HG03354 (cell line): ENCODE measurements at regions not wholly inside any gene's neighbourhood (a gene's known extent, or its start where the extent isn't known, plus 50 kb on each side); places are given as distances from the start of the nearest gene placed in this dataset.
A peak's percentile ranks its signal among the peaks of the same experiment; 100 is the strongest.

Experiments
- ATAC-seq: cut with Tn5 transposase; IDR thresholded peaks from one replicate; pipeline ENCODE4 v1.9.1; 2021; ENCODE audit warnings: mild to moderate bottlenecking; ENCODE audit not compliant: unreplicated experiment, poor library complexity, severe bottlenecking

DNA sequence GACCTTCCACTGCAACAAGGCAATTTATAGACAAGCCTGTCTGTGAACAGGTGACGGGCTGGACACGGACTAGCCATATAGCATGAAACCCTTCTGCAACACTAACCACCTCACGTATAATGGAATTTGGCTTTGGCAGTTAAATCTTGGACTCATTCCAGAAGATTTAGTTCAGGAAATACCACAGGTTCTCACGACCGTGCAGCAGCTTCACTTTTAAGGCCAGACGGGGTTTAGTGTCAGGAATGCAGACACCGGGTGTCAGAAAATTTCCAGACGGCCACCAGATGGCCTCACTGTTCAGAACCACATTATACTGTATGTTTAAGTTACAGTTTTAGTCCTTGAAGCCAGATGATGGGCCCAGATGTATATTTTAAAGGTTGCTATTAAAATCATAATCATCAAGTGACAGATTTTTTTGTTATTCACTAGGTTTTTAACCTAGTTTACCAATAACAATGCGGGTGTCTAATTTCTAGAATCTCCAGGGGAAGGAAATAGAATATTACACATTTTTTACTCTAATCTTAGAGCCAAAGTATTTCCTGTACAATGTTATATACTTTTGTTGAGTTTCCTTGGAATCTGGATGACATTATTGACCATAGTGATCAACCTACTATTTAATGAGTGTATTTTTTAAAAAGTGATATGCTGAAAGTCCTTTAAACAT is 90.5 kb upstream of the TMPO start:
- ATAC-seq = peak; percentile 92

DNA sequence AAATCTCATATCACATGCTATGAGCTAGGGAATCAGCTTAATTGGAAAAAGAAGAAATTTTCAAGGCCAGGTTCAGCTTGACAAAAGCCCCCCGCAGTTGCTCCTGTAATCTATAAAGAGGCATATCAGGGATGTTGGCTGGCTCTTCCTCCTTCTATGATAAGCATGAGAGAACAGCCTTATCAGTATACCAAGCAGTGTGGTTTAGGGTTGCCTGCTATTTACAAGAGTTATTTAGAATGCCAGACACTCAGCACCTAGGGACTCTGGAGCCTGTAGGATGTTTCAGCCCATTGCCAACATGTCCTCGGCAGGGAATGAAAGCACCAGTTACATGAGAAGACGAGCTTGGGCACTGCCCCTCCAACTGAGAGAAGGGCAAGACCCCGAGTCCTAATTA is 89.5 kb upstream of the TMPO start:
- no peak for ATAC-seq

GRCh38 chr12:98431089-98431488 is 84.3 kb upstream of the TMPO start:
- no peak for ATAC-seq

DNA sequence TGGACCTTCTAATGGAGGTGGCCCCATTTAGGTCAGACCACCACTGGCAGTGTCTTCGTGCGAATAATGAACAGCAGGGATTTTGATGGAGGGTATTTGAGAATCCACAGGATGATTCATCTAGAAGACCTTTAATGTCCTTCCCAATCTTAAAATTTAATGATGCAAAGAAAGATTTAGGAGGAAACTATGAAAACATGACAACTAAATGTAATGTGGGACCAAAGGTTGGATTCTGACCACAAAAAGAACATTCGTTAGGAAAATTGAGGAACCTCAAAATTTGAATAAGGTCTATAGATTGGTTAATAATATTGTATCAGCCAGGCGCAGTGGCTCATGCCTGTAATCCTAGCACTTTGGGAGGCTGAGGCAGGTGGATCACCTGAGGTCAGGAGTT is 78.2 kb upstream of the TMPO start:
- no peak for ATAC-seq

DNA sequence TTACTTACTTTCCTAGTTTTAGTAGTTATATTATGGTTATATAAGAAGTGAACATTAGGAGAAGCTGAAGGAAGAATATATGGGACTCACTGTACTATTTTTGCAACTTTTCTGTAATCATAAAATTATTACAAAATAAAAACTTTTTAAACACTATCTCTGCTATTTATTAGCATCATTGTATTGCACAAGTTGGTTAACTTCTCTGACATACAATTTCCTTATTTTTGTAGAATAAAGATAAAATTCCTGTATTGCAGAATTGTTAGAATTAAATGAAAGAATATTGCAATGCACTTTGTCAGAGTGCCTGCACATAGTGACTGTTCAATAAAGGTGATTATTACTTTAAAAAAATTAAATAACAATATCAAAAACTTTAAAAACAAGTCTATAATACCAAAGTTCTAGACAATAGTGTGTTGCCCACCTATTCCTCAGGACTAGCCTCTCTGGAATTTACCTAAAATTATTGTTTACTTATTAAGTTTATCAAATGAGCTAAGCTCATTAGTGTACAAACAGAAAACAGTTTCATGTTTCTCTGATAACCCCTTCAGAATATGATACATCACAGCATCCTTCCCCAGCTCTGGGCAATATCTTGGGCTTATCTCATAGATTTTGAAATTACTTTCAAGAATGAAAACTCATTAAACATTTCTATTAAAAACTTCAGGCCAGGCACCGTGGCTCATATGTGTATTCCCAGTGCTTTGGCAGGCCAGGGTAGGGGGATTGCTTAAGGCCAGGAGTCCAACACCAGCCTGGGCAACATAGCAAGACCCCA is 77.4 kb upstream of the TMPO start:
- no peak for ATAC-seq

- ATAC-seq = no peak
Observed at GRCh38 chr12:98438656-98439230, 76.6 kb upstream of the TMPO start.

DNA sequence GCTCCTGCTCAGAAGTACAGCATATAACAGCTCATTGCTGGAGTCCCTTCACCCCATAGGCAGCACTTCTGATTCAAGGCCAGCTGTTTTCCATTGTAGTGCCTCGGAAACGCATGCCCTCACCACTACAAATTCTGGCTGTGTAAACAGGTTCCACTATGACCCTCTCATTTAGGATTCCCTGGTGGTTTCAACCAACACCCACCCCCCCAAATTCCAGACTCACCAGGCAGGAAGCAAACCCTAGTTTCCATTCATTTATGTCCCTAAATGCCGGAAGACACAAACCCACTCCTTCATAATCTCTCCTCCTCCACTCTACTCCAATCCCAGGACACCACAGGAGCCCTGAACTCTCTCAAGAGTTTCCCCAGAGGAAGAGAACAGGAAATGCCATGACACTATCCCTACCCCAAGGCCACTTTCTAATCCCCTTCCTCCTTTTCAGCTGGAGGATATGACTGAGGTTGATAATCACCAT is 75.9 kb upstream of the TMPO start:
- no peak for ATAC-seq

- no peak for ATAC-seq
Observed at GRCh38 chr12:98439981-98440581, 75.3 kb upstream of the TMPO start.

DNA sequence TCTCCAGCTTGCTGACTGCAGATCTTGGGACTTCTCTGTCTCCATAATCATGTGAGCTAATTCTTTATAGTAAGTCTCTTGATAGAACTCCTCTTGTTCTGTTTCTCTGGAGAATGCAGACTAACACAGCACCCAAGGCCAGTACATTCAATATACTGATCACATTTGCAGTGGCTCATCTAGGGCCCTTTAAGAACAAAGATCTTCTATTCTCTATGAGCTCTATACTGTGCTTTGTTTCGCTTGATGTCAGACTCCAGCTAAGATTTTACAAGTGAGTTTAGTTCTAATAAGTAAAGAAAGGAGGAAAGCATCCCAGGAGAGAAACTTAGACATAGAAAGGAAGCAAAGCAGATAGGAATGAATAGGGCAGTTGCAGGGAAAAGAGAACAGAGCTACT is 69.3 kb upstream of the TMPO start:
- ATAC-seq = no peak

GRCh38 chr12:98446682-98447081 is 68.7 kb upstream of the TMPO start:
- ATAC-seq = no peak

DNA sequence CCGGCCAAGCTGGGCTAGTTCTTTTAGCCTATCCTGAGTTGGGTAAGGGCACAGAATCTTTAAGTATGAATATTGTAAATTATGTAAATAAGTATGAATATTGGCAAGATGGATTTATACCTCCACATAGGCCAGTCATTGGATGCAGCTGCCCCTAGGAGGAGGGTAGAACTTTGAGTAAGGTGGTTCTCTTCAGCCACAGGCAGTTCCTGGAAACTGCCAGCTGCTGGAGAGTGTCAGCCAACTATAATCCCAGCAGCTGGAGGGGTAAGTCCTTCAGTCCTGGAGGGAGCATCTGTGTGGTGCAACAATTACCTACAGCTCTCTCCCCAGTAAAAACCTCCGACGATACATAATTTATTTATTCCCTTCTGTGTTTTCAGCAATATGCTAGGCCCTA is 65.8 kb upstream of the TMPO start:
- ATAC-seq = no peak

DNA sequence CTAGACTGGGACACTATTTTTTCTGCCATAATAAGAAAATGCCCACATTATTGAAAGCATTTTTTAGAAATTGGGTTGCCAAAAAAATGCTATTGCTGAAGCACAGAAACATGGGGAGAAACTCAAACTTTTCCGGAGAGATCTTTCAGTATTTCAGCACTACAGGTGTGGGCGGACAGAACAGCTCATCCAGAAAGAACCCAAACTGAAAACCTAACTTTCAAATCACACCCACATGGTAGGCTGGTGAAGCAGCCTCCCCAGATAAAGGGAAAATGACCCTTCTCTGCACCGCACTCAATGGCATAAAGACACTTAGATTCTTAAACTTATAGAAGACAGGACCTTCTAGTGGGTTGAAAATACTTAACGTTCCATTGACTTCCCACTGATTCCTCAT is 62.3 kb upstream of the TMPO start:
- ATAC-seq = no peak

DNA sequence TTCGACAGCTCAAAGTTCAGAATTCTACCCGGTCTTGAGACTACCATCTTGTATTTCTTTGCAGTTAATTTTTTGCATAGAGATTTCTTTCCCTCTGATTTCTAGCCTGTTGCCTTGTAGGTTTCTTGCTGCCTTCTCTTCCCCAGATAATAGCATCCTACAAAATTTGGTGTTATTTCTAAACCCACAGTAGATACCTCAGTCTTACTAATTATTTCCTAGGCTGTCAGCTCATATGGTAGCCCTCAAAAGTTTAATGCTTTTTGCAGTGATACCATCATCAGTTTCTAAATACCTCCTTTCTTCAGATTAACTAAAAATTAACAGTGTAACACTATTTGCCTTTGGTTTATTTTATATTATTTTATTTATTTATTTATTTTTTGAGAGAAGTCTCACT is 61.9 kb upstream of the TMPO start:
- no peak for ATAC-seq

DNA sequence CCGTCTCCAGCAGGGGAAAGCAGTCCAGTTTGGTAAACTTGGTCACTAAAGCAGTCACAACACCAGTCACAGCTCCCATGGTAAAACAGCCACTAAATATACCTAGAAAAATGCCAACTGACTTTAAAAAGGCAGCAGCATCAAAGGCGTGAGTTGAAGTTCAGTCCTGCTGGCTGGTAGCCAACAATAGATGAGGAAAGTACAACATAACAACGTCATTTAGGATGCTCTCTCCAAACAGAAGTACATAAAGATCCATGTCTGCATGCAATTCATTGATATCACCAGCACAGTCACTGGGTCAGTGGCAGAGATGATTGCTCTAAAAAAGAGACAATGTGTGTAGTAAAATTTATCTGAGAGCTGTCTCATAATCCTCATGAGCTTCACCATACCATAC is 59.3 kb upstream of the TMPO start:
- no peak for ATAC-seq

DNA sequence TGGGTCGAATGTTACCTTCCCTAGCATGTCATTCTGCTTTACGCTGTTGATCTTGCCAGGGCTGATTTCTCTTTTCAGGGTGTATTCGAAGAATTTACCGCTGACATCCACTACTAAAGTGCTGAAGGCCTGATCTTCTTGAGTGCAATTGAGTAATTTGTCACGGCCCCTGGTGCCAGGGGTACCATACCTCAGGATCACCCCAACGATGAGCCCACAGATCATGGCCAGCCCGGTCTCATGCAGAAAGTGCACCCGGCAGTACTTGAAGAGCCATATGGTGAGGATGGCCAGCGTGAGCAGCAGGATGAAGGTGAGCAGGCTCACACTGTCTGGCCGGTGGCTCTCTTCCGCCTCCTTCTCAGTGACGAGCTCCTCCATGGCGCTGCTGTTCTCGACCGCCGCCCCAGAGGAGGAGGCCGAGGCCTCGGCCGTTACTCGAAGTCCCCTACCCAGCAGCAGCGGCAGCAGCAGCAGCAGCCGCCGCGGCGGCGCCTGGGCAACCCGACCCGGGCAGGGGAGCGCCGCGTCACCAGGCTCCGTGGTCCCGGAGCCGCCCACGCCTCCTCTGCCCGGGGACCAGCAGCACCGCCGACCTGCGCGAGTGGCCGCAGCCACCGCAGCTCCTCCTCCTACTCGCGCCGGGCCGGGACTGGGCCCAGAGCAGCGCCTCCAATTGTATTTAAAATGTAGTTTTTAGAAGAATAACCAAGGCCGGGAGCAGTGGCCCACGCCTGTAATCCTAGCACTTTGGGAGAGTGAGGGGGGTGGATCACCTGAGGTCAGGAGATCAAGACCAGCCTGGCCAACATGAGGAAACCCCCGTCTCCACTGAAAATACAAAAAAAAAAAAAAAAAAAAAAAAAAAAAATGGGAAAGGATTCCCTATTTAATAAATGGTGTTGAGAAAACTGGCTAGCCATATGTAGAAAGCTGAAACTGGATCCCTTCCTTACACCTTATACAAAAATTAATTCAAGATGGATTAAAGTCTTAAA is 58.5 kb upstream of the TMPO start:
- ATAC-seq = peak; percentile 84

GRCh38 chr12:98464190-98464589 is 51.2 kb upstream of the TMPO start:
- ATAC-seq = no peak

DNA sequence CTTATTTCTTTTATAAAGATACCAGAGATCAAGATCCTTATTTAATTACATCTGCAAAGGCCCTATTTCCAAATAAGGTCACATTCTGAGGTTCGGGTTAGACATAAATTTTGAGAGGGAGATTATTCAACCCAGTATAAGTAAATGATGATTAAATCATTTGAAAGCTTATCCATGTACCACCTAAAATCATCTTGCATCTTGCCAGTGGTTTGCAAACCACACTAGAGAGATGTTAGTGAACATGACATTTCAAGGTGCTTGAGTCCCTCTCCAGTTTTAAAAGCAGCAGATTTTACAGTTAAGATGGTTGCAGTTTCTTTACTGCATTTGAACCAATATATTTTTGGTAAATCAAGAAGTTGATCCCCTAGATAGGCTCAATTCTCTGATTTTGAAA is 49.9 kb upstream of the TMPO start:
- no peak for ATAC-seq
